ENCODE measurements at regions not wholly inside any gene's neighbourhood (a gene's known extent, or its start where the extent isn't known, plus 50 kb on each side); places are given as distances from the start of the nearest gene placed in this dataset.

- no peaks in the 10 kb centered on the region for H3K4me1 ChIP-seq (ENCODE audit: control insufficient read depth, insufficient read depth, low read length)
- WGBS (ENCODE audit: insufficient coverage) = 53% methylated on average over 4 of the region's 7 CpGs
Measured at GRCh38 chr1:113217447-113218208, 144.6 kb downstream of the LRIG2 start.

GRCh38 chr1:113219377-113219776 is 146.4 kb downstream of the LRIG2 start:
- H3K4me3 ChIP-seq (ENCODE audit: low read length) = no peak overlapping the region
- DNase-seq = no peak
- no peaks in the 10 kb centered on the region for H3K9me3 ChIP-seq (replicated peaks; ENCODE audit: control insufficient read depth, low read depth, low read length)
- H3K36me3 ChIP-seq (ENCODE audit: control insufficient read depth, insufficient read depth, low read length) = no peaks in the 10 kb centered on the region
- 67% methylated on average over 2 of the region's 2 CpGs for WGBS (ENCODE audit: insufficient coverage)
- H3K4me1 ChIP-seq (ENCODE audit: control insufficient read depth, insufficient read depth, low read length) = peaks cover 3% of the 10 kb centered on the region
- H3K27ac ChIP-seq (ENCODE audit: low read length) = no peak overlapping the region
- H3K27me3 ChIP-seq (ENCODE audit: control insufficient read depth, insufficient read depth, low read length) = no peaks in the 10 kb centered on the region

More at GRCh38 chr1:113217447-113218208, 144.6 kb downstream of the LRIG2 start:
- Histone ChIP-seq H3K27me3 (ENCODE audit: control insufficient read depth, insufficient read depth, low read length) (no peaks in the 10 kb centered on the region), H3K36me3 (ENCODE audit: control insufficient read depth, insufficient read depth, low read length) (no peaks in the 10 kb centered on the region), H3K4me3 (ENCODE audit: low read length) (no peak overlapping the region), H3K27ac (ENCODE audit: low read length) (no peak overlapping the region), H3K9me3 (replicated peaks; ENCODE audit: control insufficient read depth, low read depth, low read length) (no peaks in the 10 kb centered on the region)
- DNase-seq = no peak

- Histone ChIP-seq H3K9me3 (replicated peaks; ENCODE audit: control insufficient read depth, low read depth, low read length) (no peaks in the 10 kb centered on the region), H3K36me3 (ENCODE audit: control insufficient read depth, insufficient read depth, low read length) (no peaks in the 10 kb centered on the region), H3K4me1 (ENCODE audit: control insufficient read depth, insufficient read depth, low read length) (peaks cover 3% of the 10 kb centered on the region), H3K4me3 (ENCODE audit: low read length) (no peak overlapping the region), H3K27me3 (ENCODE audit: control insufficient read depth, insufficient read depth, low read length) (no peaks in the 10 kb centered on the region), H3K27ac (ENCODE audit: low read length) (no peak overlapping the region)
- 52% methylated on average over 4 of the region's 5 CpGs for WGBS (ENCODE audit: insufficient coverage)
- no peak for DNase-seq
Measured at GRCh38 chr1:113219828-113220227, 146.8 kb downstream of the LRIG2 start.

- no CpG with 5 or more reads among the region's 2 CpGs for WGBS (ENCODE audit: insufficient coverage)
- no peaks in the 10 kb centered on the region for H3K36me3 ChIP-seq (ENCODE audit: control insufficient read depth, insufficient read depth, low read length)
Measured at GRCh38 chr1:113223040-113223439, 150.0 kb downstream of the LRIG2 start.

GRCh38 chr1:113223546-113223945 is 150.5 kb downstream of the LRIG2 start:
- WGBS (ENCODE audit: insufficient coverage) = 25% methylated on average over 6 of the region's 9 CpGs
- no peaks in the 10 kb centered on the region for H3K27me3 ChIP-seq (ENCODE audit: control insufficient read depth, insufficient read depth, low read length)

More at GRCh38 chr1:113223040-113223439, 150.0 kb downstream of the LRIG2 start:
- Histone ChIP-seq H3K27me3 (ENCODE audit: control insufficient read depth, insufficient read depth, low read length) (no peaks in the 10 kb centered on the region), H3K9me3 (replicated peaks; ENCODE audit: control insufficient read depth, low read depth, low read length) (no peaks in the 10 kb centered on the region), H3K27ac (ENCODE audit: low read length) (no peak overlapping the region), H3K4me1 (ENCODE audit: control insufficient read depth, insufficient read depth, low read length) (peaks cover 8% of the 10 kb centered on the region), H3K4me3 (ENCODE audit: low read length) (no peak overlapping the region)
- no peak for DNase-seq

GRCh38 chr1:113226148-113226547 is 153.2 kb downstream of the LRIG2 start:
- no peaks in the 10 kb centered on the region for H3K27me3 ChIP-seq (ENCODE audit: control insufficient read depth, insufficient read depth, low read length)
- peaks cover 8% of the 10 kb centered on the region for H3K4me1 ChIP-seq (ENCODE audit: control insufficient read depth, insufficient read depth, low read length)
- WGBS (ENCODE audit: insufficient coverage) = 40% methylated on average over 1 of the region's 10 CpGs
- no peaks in the 10 kb centered on the region for H3K36me3 ChIP-seq (ENCODE audit: control insufficient read depth, insufficient read depth, low read length)
- no peaks in the 10 kb centered on the region for H3K9me3 ChIP-seq (replicated peaks; ENCODE audit: control insufficient read depth, low read depth, low read length)
- peak overlapping the region; percentile 71 for H3K27ac ChIP-seq (ENCODE audit: low read length)
- DNase-seq = peak; percentile 85
- H3K4me3 ChIP-seq (ENCODE audit: low read length) = no peak overlapping the region

More at GRCh38 chr1:113223546-113223945, 150.5 kb downstream of the LRIG2 start:
- H3K4me1 ChIP-seq (ENCODE audit: control insufficient read depth, insufficient read depth, low read length) = peaks cover 8% of the 10 kb centered on the region
- H3K27ac ChIP-seq (ENCODE audit: low read length) = no peak overlapping the region
- no peak overlapping the region for H3K4me3 ChIP-seq (ENCODE audit: low read length)
- no peaks in the 10 kb centered on the region for H3K36me3 ChIP-seq (ENCODE audit: control insufficient read depth, insufficient read depth, low read length)
- DNase-seq = peak; percentile 78
- H3K9me3 ChIP-seq (replicated peaks; ENCODE audit: control insufficient read depth, low read depth, low read length) = no peaks in the 10 kb centered on the region

- H3K27ac ChIP-seq (ENCODE audit: low read length) = no peak overlapping the region
- H3K27me3 ChIP-seq (ENCODE audit: control insufficient read depth, insufficient read depth, low read length) = no peaks in the 10 kb centered on the region
- H3K4me1 ChIP-seq (ENCODE audit: control insufficient read depth, insufficient read depth, low read length) = no peaks in the 10 kb centered on the region
- WGBS (ENCODE audit: insufficient coverage) = 33% methylated on average over 7 of the region's 13 CpGs
- H3K4me3 ChIP-seq (ENCODE audit: low read length) = no peak overlapping the region
- no peak for DNase-seq
- H3K36me3 ChIP-seq (ENCODE audit: control insufficient read depth, insufficient read depth, low read length) = no peaks in the 10 kb centered on the region
- no peaks in the 10 kb centered on the region for H3K9me3 ChIP-seq (replicated peaks; ENCODE audit: control insufficient read depth, low read depth, low read length)
Measured at GRCh38 chr1:113231866-113232265, 158.4 kb upstream of the MAGI3 start.

GRCh38 chr1:113233441-113233840 is 156.9 kb upstream of the MAGI3 start:
- no peak overlapping the region for H3K4me3 ChIP-seq (ENCODE audit: low read length)
- no peaks in the 10 kb centered on the region for H3K27me3 ChIP-seq (ENCODE audit: control insufficient read depth, insufficient read depth, low read length)
- no peaks in the 10 kb centered on the region for H3K9me3 ChIP-seq (replicated peaks; ENCODE audit: control insufficient read depth, low read depth, low read length)
- 100% methylated on average over 2 of the region's 5 CpGs for WGBS (ENCODE audit: insufficient coverage)
- no peak overlapping the region for H3K27ac ChIP-seq (ENCODE audit: low read length)
- H3K4me1 ChIP-seq (ENCODE audit: control insufficient read depth, insufficient read depth, low read length) = no peaks in the 10 kb centered on the region
- no peak for DNase-seq
- no peaks in the 10 kb centered on the region for H3K36me3 ChIP-seq (ENCODE audit: control insufficient read depth, insufficient read depth, low read length)

- H3K4me1 ChIP-seq (ENCODE audit: control insufficient read depth, insufficient read depth, low read length) = no peaks in the 10 kb centered on the region
- no peaks in the 10 kb centered on the region for H3K36me3 ChIP-seq (ENCODE audit: control insufficient read depth, insufficient read depth, low read length)
- WGBS (ENCODE audit: insufficient coverage) = 33% methylated on average over 1 of the region's 2 CpGs
- no peak overlapping the region for H3K4me3 ChIP-seq (ENCODE audit: low read length)
- no peak for DNase-seq
- H3K9me3 ChIP-seq (replicated peaks; ENCODE audit: control insufficient read depth, low read depth, low read length) = no peaks in the 10 kb centered on the region
- H3K27ac ChIP-seq (ENCODE audit: low read length) = no peak overlapping the region
- H3K27me3 ChIP-seq (ENCODE audit: control insufficient read depth, insufficient read depth, low read length) = no peaks in the 10 kb centered on the region
Measured at GRCh38 chr1:113241237-113241636, 149.1 kb upstream of the MAGI3 start.

GRCh38 chr1:113242481-113242880 is 147.8 kb upstream of the MAGI3 start:
- 40% methylated on average over 1 of the region's 5 CpGs for WGBS (ENCODE audit: insufficient coverage)
- Histone ChIP-seq H3K36me3 (ENCODE audit: control insufficient read depth, insufficient read depth, low read length) (no peaks in the 10 kb centered on the region), H3K27me3 (ENCODE audit: control insufficient read depth, insufficient read depth, low read length) (no peaks in the 10 kb centered on the region), H3K4me3 (ENCODE audit: low read length) (no peak overlapping the region), H3K27ac (ENCODE audit: low read length) (no peak overlapping the region), H3K4me1 (ENCODE audit: control insufficient read depth, insufficient read depth, low read length) (no peaks in the 10 kb centered on the region), H3K9me3 (replicated peaks; ENCODE audit: control insufficient read depth, low read depth, low read length) (no peaks in the 10 kb centered on the region)
- DNase-seq = no peak
